T follicular helper cell (primary cell): ENCODE measurements at regions not wholly inside any gene's neighbourhood (a gene's known extent, or its start where the extent isn't known, plus 50 kb on each side); places are given as distances from the start of the nearest gene placed in this dataset.
"Not testable (repeated sequence)": the region's sequence is repeated elsewhere in the genome, so short reads cannot be mapped to it uniquely, and the experiment has no call there.

Source experiments
- DNase-seq: peaks from one replicate; pipeline ENCODE4 v3.0.0-alpha.2; 2020; ENCODE audit warnings: low read depth

GRCh38 chr3:20326541-20326940, 140.5 kb upstream of the SGO1 start:
- DNase-seq = no peak

- DNase-seq = no peak
These were observed 139.6 kb upstream of the SGO1 start for GRCh38 chr3:20325563-20325962.

DNA sequence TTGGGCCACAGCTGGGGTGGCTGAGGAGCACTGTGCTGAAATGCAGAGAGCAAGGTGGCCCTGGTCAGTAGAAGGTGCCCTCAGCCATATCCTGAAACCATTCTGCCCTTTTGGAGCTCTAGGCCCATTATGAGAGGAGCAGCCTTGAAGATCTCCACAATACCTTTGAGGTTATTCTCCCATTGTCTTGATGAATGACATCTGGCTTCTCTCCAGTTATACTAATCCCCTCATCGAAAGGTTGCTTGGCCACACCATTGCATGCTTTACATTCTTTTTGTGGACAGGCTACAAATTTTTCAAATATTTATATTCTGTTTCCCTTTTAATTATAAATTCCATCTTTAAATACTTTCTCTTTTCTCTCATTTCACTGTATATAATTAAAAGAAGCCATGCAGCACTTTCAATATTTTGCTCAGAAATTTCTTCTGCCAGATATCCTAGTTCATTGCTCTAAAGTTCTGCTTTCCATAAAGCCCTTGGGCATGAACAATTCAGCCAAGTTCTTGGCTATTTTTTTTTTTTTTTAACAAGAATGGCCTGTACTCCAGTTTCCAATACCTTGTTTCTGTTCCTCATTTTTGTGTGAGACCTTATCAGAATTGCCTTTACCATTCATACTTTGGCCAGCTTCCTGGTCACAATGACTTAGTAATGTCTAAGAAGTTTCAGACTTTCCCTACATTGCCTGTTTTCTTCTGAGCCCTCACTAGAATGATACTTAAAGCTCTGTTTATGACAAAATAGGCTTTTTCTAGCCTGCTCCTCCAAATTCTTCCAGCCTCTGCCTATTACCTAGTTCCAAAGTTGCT, 138.9 kb upstream of the SGO1 start:
- no peak for DNase-seq

DNA sequence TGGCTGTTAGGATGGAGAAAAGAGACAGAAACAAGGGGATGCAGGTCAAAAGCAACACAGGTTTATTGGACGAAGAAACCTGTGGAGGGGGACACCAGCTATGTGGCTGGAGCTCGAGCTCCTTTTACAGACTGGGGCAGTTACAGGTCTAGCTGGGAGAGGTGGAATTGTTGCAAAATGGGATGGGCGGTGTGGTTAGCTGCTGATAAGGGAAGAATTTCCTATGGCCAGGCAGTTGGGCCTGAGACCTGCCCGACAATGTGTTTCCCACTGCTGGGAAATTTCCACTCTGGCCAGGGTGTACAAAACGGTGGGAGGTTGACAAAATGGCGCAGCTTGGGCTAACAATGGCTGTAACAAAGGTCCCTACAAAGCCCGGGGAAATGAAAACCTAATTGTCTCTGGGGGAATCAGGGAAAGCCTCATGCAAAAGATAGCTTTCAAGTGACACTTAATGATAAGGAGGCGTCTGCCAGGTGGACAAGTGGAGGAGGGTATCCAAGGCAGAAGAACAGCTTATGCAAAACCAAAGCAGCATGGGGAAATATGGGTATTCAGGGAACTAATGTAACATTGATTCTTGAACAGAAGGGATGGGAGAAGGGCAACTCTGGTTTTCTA, 137.4 kb upstream of the SGO1 start:
- DNase-seq = no peak

DNA sequence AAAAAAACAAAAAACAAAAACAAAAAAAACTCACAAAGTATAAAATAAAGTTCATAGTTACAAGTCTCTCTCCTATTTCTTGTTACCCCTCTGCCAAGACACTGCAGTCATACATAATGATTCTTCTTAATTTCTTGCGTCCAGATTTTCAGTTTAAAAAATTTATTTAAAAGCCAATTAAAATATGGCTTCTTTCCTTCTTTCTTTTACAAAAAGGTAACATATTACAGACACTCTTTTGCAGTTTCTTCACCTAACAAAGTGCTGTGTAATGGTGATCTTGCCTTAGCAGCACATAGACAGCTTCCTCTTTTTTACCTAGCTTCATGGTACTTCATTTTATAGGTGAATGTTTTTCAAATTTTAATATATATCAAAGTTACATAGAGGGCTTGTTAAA, 136.1 kb upstream of the SGO1 start:
- no peak for DNase-seq

DNA sequence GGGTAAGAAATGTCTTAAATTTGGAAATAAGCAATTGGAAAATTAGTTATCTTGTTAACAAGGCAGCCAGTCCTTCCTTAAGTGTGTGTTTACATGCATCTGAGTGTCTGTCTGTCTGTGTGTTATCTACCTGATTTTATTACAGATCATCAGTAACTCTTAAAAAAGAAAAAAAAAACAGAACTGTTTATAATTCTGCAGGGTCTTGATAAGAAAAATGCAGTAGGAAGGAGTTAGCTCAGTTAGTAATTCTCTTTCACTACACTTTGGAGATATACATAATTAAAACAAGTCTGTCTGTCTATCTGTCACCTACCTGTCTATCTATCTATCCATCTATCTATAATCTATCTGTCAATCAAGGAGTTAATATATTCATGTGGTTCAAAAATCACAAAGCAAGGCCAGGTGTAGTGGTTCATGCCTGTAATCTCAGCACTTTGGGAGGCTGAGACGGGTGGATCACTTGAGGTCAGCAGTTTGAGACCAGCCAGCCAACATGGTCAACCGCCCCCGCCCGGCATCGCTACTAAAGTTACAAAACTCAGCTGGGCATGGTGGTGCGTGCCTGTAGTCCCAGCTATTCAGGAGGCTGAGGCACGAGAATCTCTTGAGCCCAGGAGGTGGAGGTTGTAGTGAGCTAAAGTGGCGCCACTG, 135.5 kb upstream of the SGO1 start:
- no peak for DNase-seq

- no peak for DNase-seq
These were observed 134.5 kb upstream of the SGO1 start for GRCh38 chr3:20320489-20320888.

- DNase-seq = no peak
These were observed 133.5 kb upstream of the SGO1 start for GRCh38 chr3:20319551-20319950.

DNA sequence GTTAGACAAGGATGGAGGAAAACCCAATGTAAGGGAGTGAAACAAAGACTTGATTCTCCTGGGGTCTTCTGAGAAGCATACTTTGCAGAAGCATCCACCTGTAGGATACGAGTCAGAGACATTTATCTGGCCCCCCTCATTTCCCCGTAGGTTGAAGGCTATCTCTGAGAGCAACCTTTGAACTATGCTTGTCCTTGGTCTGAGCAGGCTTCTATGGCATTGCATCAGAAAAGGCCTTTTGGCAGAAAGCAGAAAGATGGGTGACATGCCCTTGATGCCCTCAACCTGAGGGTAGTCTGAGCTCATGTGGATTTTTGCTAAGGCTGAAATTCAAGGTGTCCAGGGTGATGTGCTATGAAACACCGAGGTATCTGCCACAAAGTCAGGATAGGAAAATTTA, 131.6 kb upstream of the SGO1 start:
- no peak for DNase-seq

GRCh38 chr3:20316238-20316637, 130.2 kb upstream of the SGO1 start:
- DNase-seq = no peak

- DNase-seq = no peak
These were observed 124.6 kb upstream of the SGO1 start for GRCh38 chr3:20310629-20311028.

- no peak for DNase-seq
These were observed 121.4 kb upstream of the SGO1 start for GRCh38 chr3:20307383-20307782.

- DNase-seq = no peak
These were observed 119.6 kb upstream of the SGO1 start for GRCh38 chr3:20305647-20306046.

GRCh38 chr3:20302766-20303165, 116.8 kb upstream of the SGO1 start:
- no peak for DNase-seq

DNA sequence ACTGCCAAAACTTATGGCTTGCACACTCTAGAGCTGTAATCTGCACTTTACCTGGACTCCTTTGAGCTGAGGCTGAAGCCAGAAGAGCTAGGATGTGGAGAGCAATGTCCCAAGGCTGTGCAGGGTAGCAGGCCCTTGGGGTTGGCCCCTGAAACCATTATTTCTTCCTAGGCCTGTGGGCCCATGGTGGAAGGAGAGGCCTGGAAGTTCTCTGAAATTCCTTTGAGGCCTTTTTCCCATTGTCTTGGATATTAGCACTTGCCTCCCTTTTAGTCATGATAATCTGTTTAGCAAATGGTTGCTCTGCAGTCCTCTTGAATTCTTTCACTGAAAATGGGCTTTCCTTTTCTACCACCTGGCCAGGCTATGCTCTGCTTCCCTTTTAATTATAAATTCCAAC, 102.0 kb upstream of the SGO1 start:
- DNase-seq = no peak

DNA sequence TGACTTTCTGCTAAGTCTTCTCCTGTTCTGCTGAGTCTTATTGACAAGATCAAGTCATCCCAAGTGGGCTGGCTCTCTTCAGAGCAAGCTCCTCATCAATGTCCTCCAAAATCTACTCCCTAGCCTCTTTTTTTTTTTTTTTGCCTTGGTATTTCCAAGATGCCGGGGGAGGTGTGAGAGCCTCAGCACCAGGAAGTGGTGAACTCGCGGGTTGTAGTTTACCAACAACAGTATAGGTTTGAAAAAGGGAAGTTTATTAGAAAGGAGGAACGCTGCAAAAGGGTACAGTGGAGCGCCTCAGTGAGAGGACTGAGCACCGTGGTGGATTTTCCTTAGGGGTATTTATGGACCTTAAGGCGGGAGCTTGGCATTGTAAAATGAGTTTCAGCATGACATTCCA, 94.3 kb upstream of the SGO1 start:
- no peak for DNase-seq

DNA sequence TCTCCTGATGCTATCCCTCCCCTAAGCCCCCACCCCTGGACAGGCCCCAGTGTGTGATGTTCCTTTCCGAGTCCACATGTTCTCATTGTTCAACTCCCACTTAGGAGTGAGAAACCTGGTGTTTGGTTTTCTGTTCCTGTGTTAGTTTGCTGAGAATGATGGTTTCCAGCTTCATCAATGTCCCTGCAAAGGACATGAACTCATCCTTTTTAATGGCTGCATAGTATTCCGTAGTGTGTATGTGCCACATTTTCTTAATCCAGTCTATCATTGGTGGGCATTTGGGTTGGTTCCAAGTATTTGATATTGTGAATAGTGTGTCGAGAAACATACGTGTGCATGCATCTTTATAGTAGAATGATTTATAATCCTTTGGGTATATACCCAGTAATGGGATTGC, 80.0 kb upstream of the SGO1 start:
- DNase-seq = not testable (repeated sequence)

DNA sequence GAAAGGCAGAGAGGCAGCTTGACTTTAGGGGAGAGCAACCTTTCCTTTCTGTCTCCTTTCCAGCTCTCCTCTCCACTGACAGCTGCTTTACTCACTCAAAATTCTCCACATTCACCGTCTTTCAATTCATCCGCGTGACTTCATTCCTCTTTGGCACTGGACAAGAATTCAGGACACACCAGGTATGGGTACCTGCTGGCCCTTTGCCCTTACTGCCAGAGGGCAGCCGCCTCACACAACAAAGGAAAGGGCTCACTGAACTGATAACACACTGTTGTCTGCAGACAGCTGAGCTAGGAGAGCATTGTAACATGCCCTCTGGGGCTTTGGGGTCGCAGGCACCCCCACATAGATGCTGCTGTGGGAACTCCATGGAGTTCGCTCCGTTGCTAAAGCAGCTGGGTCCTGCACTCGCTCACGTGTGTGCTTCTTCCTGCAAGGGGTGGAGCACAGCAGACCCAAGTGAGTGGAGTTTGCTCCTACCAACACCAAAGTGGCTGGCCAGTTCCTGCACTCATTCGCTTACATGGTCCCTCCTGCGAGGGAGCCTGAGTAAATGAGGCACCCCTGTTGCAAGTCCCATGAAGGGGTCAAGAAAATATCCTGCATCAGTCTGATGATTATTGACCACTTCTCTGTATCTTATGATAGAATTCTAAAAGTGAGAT, 79.0 kb upstream of the SGO1 start:
- DNase-seq = no peak

GRCh38 chr3:20258371-20258770, 72.4 kb upstream of the SGO1 start:
- DNase-seq = no peak

DNA sequence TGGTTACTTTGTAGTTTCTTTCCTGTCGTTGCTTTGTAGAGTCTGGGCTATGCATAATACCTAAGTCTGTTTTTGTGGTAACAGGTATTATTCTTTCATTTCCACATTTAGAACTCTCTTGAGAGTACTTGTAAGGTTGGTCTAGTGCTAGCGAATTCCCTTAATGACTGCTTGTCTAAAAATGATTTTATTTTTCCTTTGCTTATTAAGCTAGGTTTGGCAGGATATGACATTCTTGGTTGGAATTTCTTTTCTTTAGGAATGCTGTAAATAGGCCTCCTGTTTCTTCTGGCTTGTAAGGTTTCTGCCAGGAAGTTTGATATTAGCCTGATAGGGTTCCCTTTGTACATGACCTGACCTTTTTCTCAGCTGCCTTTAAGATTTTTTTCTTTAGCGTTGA, 70.1 kb upstream of the SGO1 start:
- DNase-seq = no peak

GRCh38 chr3:20254268-20255117, 68.5 kb upstream of the SGO1 start:
- DNase-seq = no peak

- DNase-seq = no peak
These were observed 64.8 kb upstream of the SGO1 start for GRCh38 chr3:20250786-20251185.
